Right atrium auricular region (tissue), 2 donors: ENCODE measurements at regions not wholly inside any gene's neighbourhood (a gene's known extent, or its start where the extent isn't known, plus 50 kb on each side); places are given as distances from the start of the nearest gene placed in this dataset.
"Not testable (repeated sequence)": the region's sequence is repeated elsewhere in the genome, so short reads cannot be mapped to it uniquely, and the experiment has no call there.

Experiments
- DNase-seq: peaks from one replicate; pipeline ENCODE4 v3.0.0-alpha.2; 2019; ENCODE audit warnings: low spot score
- H3K27ac ChIP-seq, 2 donors: fragments of 200-600 bp; sonication (generic); 1 replicate in 1 of 2; 2 replicates in 1 of 2; pipeline ENCODE4 v1.5.1; 2016 to 2019
- H3K27me3 ChIP-seq, 2 donors: fragments of 200-600 bp; sonication (generic); one replicate each; pipeline versions ENCODE4 v1.5.1 to v1.6.0; 2017 to 2019
- H3K36me3 ChIP-seq: fragments of 200-600 bp; sonication (generic); one replicate; pipeline ENCODE4 v1.5.1; 2016
- H3K4me1 ChIP-seq, 2 donors: fragments of 200-600 bp; sonication (generic); one replicate each; pipeline versions ENCODE4 v1.5.1 to v1.6.0; 2017 to 2019
- H3K4me3 ChIP-seq, 2 donors: fragments of 200-600 bp; sonication (generic); 1 replicate in 1 of 2; 2 replicates in 1 of 2; pipeline ENCODE4 v1.5.1; 2017 to 2019; ENCODE audit warnings: mild to moderate bottlenecking in 1 of 2, moderate library complexity in 1 of 2
- H3K9me3 ChIP-seq, 2 donors: fragments of 200-600 bp; sonication (generic); one replicate each; pipeline ENCODE4 v1.5.1; 2019
- TF ChIP-seq, protein P1 (sequence below), 2 donors: fragments of 200-600 bp; sonication (generic); IDR thresholded peaks; one replicate each; pipeline ENCODE4 v1.5.1; 2019; ENCODE audit warnings: antibody characterized with exemption in 2 of 2

DNA sequence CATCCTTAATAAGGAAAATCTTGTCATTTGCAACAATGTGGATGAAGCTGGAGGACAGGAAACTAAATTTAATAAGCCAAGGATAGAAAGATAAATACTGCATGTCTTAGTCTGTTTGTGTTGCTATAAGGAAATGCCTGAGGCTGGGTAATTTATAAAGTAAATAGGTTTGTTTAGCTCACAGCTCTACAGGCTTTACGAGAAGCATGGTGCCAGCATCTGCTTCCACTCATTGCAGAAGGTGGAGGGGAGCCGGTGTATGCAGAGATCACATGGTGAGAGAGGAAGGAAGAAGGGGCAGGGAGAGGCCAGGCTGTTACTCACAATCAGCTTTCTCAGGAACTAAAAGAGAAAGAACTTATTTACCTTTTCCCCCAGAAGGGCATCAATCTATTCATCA lies 118.9 kb upstream of the SMLR1 start:
- Histone ChIP-seq H3K4me1 (no peaks in the 10 kb centered on the region), H3K4me3 (no peak overlapping the region), H3K27me3 (no peaks in the 10 kb centered on the region), H3K27ac (no peak overlapping the region), H3K9me3 (peaks cover 0 to 11% of the 10 kb centered on the region in 2 donors), H3K36me3 (no peaks in the 10 kb centered on the region)
- DNase-seq: no peak
- TF ChIP-seq, protein P1, sequence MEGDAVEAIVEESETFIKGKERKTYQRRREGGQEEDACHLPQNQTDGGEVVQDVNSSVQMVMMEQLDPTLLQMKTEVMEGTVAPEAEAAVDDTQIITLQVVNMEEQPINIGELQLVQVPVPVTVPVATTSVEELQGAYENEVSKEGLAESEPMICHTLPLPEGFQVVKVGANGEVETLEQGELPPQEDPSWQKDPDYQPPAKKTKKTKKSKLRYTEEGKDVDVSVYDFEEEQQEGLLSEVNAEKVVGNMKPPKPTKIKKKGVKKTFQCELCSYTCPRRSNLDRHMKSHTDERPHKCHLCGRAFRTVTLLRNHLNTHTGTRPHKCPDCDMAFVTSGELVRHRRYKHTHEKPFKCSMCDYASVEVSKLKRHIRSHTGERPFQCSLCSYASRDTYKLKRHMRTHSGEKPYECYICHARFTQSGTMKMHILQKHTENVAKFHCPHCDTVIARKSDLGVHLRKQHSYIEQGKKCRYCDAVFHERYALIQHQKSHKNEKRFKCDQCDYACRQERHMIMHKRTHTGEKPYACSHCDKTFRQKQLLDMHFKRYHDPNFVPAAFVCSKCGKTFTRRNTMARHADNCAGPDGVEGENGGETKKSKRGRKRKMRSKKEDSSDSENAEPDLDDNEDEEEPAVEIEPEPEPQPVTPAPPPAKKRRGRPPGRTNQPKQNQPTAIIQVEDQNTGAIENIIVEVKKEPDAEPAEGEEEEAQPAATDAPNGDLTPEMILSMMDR (IDR thresholded peaks at IDR 0.05): no peak

DNA sequence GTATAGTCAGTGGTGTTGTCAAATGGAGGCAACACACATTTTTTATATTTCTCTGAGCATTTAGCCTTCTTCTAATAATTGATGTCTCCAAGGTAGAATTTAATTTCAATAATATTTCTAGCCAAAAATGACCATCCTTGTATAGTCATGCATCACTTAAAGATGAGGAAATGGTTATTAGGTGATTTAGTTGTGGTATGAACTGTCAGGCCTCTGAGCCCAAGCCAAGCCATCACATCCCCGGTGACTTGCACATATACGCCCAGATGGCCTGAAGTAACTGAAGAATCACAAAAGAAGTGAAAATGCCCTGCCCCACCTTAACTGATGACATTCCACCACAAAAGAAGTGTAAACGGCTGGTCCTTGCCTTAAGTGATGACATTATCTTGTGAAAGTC lies 115.6 kb upstream of the SMLR1 start:
- H3K4me3 ChIP-seq, H3K27me3 ChIP-seq, H3K27ac ChIP-seq, H3K9me3 ChIP-seq, H3K4me1 ChIP-seq, H3K36me3 ChIP-seq, DNase-seq: not testable (repeated sequence)

DNA sequence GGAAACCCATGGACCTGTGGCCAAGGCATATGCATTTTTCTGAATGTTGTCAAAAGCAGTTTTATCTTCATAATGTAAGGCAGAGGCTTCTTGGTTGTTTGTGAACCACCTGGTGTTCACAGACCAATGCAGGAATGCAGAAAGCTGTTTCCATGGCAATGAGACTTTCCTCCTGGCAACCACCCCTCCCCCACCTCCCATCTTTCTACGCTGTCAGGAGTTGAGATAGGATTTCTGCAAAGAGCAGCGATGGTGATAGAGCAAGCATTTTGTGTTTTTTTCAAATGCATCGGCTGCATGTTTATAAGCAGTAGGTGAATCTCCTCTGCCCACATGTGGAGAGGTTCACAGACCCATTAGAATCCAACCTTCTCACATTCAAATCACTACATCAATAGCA lies 114.1 kb upstream of the SMLR1 start:
- Histone ChIP-seq H3K9me3 (no peaks in the 10 kb centered on the region), H3K4me1 (no peaks in the 10 kb centered on the region), H3K4me3 (no peak overlapping the region), H3K36me3 (no peaks in the 10 kb centered on the region), H3K27ac (no peak overlapping the region), H3K27me3 (no peaks in the 10 kb centered on the region)
- TF ChIP-seq, protein P1 (IDR thresholded peaks at IDR 0.05): no peak
- DNase-seq: no peak

DNA sequence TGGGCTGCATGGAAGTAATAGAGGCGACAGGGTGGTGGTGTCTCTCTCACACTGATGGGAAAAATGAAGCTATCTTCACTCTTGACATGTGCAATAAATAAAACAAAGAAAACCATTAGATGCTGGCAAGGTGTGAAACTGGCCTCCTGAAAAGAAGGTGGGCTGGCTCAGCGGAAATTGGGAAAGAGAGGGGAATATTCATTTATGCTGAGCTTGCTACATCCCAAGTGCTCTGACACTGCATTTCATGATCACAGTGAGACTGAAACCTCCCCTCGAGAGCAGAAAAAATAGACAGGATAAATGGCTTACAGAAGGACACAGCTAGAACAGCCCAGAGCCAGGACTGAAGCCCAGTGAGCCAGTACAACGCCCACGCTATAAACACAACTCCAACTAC lies 112.1 kb upstream of the SMLR1 start:
- H3K36me3 ChIP-seq: no peaks in the 10 kb centered on the region
- TF ChIP-seq, protein P1 (IDR thresholded peaks at IDR 0.05): no peak
- H3K4me1 ChIP-seq: no peaks in the 10 kb centered on the region
- no peak overlapping the region for H3K4me3 ChIP-seq
- no peak for DNase-seq
- H3K9me3 ChIP-seq: no peaks in the 10 kb centered on the region
- H3K27ac ChIP-seq: no peak overlapping the region
- no peaks in the 10 kb centered on the region for H3K27me3 ChIP-seq

DNA sequence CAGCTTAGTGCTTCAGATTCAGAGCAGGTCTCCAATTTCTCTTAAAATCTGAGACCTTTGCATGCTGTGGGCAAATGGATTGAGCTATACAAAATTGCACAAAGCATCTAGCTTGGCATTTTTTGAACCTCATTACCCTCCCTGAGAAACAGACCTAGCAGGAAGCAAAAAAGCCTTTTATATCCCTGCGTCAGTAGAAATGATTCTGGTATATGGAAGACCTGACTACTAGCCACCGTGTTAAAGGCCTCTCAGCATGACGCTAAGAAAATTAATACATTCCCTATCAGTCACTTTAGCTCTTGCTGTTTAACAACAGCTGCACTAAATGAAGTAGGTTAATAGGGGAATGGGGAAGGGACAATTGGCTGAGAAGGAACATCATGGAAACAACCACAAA lies 110.7 kb upstream of the SMLR1 start:
- no peaks in the 10 kb centered on the region for H3K9me3 ChIP-seq
- H3K4me3 ChIP-seq: no peak overlapping the region
- H3K36me3 ChIP-seq: no peaks in the 10 kb centered on the region
- no peaks in the 10 kb centered on the region for H3K4me1 ChIP-seq
- H3K27ac ChIP-seq: no peak overlapping the region
- H3K27me3 ChIP-seq: no peaks in the 10 kb centered on the region
- TF ChIP-seq, protein P1 (IDR thresholded peaks at IDR 0.05): no peak
- DNase-seq: no peak

DNA sequence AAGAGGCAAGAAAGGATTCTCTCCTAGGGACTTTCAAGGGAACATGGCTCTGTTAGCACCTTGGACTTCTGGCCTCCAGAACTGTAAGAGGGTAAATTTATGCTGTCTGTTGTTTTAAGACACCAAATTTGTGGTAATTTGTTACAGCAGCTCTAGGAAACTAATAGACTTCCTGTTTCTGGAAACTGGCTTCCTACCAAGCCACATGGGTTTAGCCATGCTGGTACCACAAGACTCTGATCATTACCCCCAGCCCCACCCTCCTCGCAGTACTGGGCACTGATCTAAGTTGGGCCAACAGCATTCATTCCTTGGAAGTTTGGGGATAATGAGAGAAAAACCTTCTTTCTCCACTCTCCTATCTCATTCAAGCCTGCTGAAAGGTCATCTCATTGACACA lies 109.5 kb upstream of the SMLR1 start:
- Histone ChIP-seq H3K4me3 (no peak overlapping the region), H3K9me3 (no peaks in the 10 kb centered on the region), H3K4me1 (no peaks in the 10 kb centered on the region), H3K27ac (no peak overlapping the region), H3K27me3 (no peaks in the 10 kb centered on the region), H3K36me3 (no peaks in the 10 kb centered on the region)
- no peak for DNase-seq
- TF ChIP-seq, protein P1 (IDR thresholded peaks at IDR 0.05): no peak
